GM23248 (cell line): ENCODE measurements at regions not wholly inside any gene's neighbourhood (a gene's known extent, or its start where the extent isn't known, plus 50 kb on each side); places are given as distances from the start of the nearest gene placed in this dataset.

Source experiments
- DNase-seq: peaks from one replicate; pipeline ENCODE4 v3.0.0-alpha.2; 2015
- H2AFZ ChIP-seq: fragments of 200-600 bp; sonication (generic); 2 replicates; pipeline ENCODE4 v1.6.1; 2016; ENCODE audit warnings: antibody characterized with exemption
- H3F3A ChIP-seq: fragments of 200-600 bp; sonication (generic); 2 replicates; pipeline ENCODE4 v1.6.1; 2016; ENCODE audit warnings: mild to moderate bottlenecking, antibody characterized with exemption, mixed run types; ENCODE audit not compliant: insufficient read depth
- H3K27ac ChIP-seq: fragments of 200-600 bp; sonication (generic); 2 replicates; pipeline ENCODE4 v1.5.1; 2016; ENCODE audit warnings: mild to moderate bottlenecking
- H3K27me3 ChIP-seq: fragments of 200-600 bp; sonication (generic); replicated peaks from 2 replicates; pipeline ENCODE4 v1.6.1; 2016; ENCODE audit warnings: mild to moderate bottlenecking; ENCODE audit not compliant: insufficient read depth
- H3K36me3 ChIP-seq: fragments of 200-600 bp; sonication (generic); 2 replicates; pipeline ENCODE4 v1.6.1; 2016; ENCODE audit warnings: low read depth, mild to moderate bottlenecking
- H3K4me1 ChIP-seq: fragments of 200-600 bp; sonication (generic); 2 replicates; pipeline ENCODE4 v1.6.1; 2016; ENCODE audit warnings: mild to moderate bottlenecking; ENCODE audit not compliant: insufficient read depth
- H3K4me2 ChIP-seq: fragments of 200-600 bp; sonication (generic); one replicate; pipeline ENCODE4 v1.6.1; 2016; ENCODE audit warnings: mild to moderate bottlenecking; ENCODE audit not compliant: unreplicated experiment
- H3K4me3 ChIP-seq: fragments of 200-600 bp; sonication (generic); 2 replicates; pipeline ENCODE4 v1.5.1; 2016; ENCODE audit warnings: mild to moderate bottlenecking
- H3K79me2 ChIP-seq: fragments of 200-600 bp; sonication (generic); 2 replicates; pipeline ENCODE4 v1.6.1; 2016; ENCODE audit warnings: mild to moderate bottlenecking; ENCODE audit not compliant: insufficient read depth
- H3K9ac ChIP-seq: fragments of 200-600 bp; sonication (generic); 2 replicates; pipeline ENCODE4 v1.6.1; 2016; ENCODE audit warnings: mild to moderate bottlenecking
- H3K9me2 ChIP-seq: fragments of 200-600 bp; sonication (generic); 2 replicates; pipeline ENCODE4 v1.6.1; 2016; ENCODE audit warnings: mixed run types, mild to moderate bottlenecking, moderate library complexity; ENCODE audit not compliant: insufficient read depth
- H3K9me3 ChIP-seq: fragments of 200-600 bp; sonication (generic); one replicate; pipeline ENCODE4 v1.6.1; 2017; ENCODE audit warnings: low read depth
- H4K20me1 ChIP-seq: fragments of 200-600 bp; sonication (generic); 2 replicates; pipeline ENCODE4 v1.6.0; 2016; ENCODE audit not compliant: insufficient read depth
- EZH2 ChIP-seq: fragments of 200-600 bp; sonication (generic); IDR thresholded peaks from 2 replicates; pipeline ENCODE4 v1.6.1; 2018; ENCODE audit warnings: antibody characterized with exemption, mild to moderate bottlenecking; ENCODE audit not compliant: insufficient read depth, poor library complexity, severe bottlenecking
- EZH2phosphoT487 ChIP-seq: fragments of 200-600 bp; sonication (generic); IDR thresholded peaks from 2 replicates; pipeline ENCODE4 v1.6.1; 2018; ENCODE audit warnings: antibody characterized with exemption, moderate library complexity, mild to moderate bottlenecking, low read depth; ENCODE audit not compliant: insufficient read depth
- WGBS, 2 experiments: methylation state at CpG; one replicate each; pipeline ENCODE4 v1.1.6; 2015 to 2017; ENCODE audit warnings: low lambda C conversion rate in 2 of 2, low coverage in 1 of 2; ENCODE audit errors: missing lambda C conversion rate in 2 of 2; 5-methylcytosine and 5-hydroxymethylcytosine counted together
- in situ Hi-C: fragments of 300-500 bp; cut with MboI; formaldehyde crosslinking; loops from 2 replicates; pipeline ENCODE4 v1.15.0; 2020

- H2AFZ ChIP-seq = no peak overlapping the region
- H4K20me1 ChIP-seq = no peaks in the 10 kb centered on the region
- H3K36me3 ChIP-seq = no peaks in the 10 kb centered on the region
- 39 to 41% methylated on average over 2 of the region's 2 CpGs for WGBS, 2 experiments
- in situ Hi-C loops = no loop called here
- H3K27ac ChIP-seq = no peak overlapping the region
- H3K4me2 ChIP-seq = no peak overlapping the region
- H3K4me1 ChIP-seq = no peaks in the 10 kb centered on the region
- TF ChIP-seq EZH2phosphoT487 = no peak
- no peak for TF ChIP-seq EZH2
- H3K9me3 ChIP-seq = no peaks in the 10 kb centered on the region
- H3K4me3 ChIP-seq = no peak overlapping the region
- H3F3A ChIP-seq = no peaks in the 10 kb centered on the region
- no peaks in the 10 kb centered on the region for H3K79me2 ChIP-seq
- H3K9me2 ChIP-seq = no peaks in the 10 kb centered on the region
- DNase-seq = no peak
- H3K9ac ChIP-seq = no peak overlapping the region
- no peaks in the 10 kb centered on the region for H3K27me3 ChIP-seq
Measured at GRCh38 chr7:86313842-86314241, 329.9 kb upstream of the GRM3 start.

GRCh38 chr7:86301301-86301700, 342.4 kb upstream of the GRM3 start:
- 2 to 11% methylated on average over 3 of the region's 3 CpGs for WGBS, 2 experiments
- H3K4me3 ChIP-seq = no peak overlapping the region
- in situ Hi-C loops = no loop called here
- no peak overlapping the region for H3K4me2 ChIP-seq
- no peaks in the 10 kb centered on the region for H3K36me3 ChIP-seq
- no peaks in the 10 kb centered on the region for H3K9me3 ChIP-seq
- TF ChIP-seq EZH2phosphoT487 (no peak), EZH2 (no peak)
- H3K4me1 ChIP-seq = no peaks in the 10 kb centered on the region
- no peak for DNase-seq
- H4K20me1 ChIP-seq = no peaks in the 10 kb centered on the region
- no peaks in the 10 kb centered on the region for H3K9me2 ChIP-seq
- no peak overlapping the region for H3K27ac ChIP-seq
- H3K27me3 ChIP-seq = no peaks in the 10 kb centered on the region
- H2AFZ ChIP-seq = no peak overlapping the region
- H3F3A ChIP-seq = no peaks in the 10 kb centered on the region
- no peak overlapping the region for H3K9ac ChIP-seq
- no peaks in the 10 kb centered on the region for H3K79me2 ChIP-seq

GRCh38 chr7:86295526-86295925, 348.2 kb upstream of the GRM3 start:
- no peaks in the 10 kb centered on the region for H3K36me3 ChIP-seq
- H3K79me2 ChIP-seq = no peaks in the 10 kb centered on the region
- no peaks in the 10 kb centered on the region for H4K20me1 ChIP-seq
- H3K9me3 ChIP-seq = no peaks in the 10 kb centered on the region
- 23 to 26% methylated on average over 2 of the region's 2 CpGs for WGBS, 2 experiments
- no peaks in the 10 kb centered on the region for H3K27me3 ChIP-seq
- H2AFZ ChIP-seq = no peak overlapping the region
- H3K9me2 ChIP-seq = no peaks in the 10 kb centered on the region
- H3F3A ChIP-seq = no peaks in the 10 kb centered on the region
- H3K9ac ChIP-seq = no peak overlapping the region
- no peak overlapping the region for H3K4me2 ChIP-seq
- TF ChIP-seq EZH2phosphoT487 (no peak), EZH2 (no peak)
- no peak overlapping the region for H3K4me3 ChIP-seq
- H3K27ac ChIP-seq = no peak overlapping the region
- in situ Hi-C loops = no loop called here
- H3K4me1 ChIP-seq = no peaks in the 10 kb centered on the region
- DNase-seq = no peak

GRCh38 chr7:86282014-86282682, 361.6 kb upstream of the GRM3 start:
- no peaks in the 10 kb centered on the region for H4K20me1 ChIP-seq
- no peak overlapping the region for H3K4me2 ChIP-seq
- WGBS, 2 experiments = 68 to 69% methylated on average over 19 to 32 of the region's 38 CpGs
- no peaks in the 10 kb centered on the region for H3K9me2 ChIP-seq
- H3K27ac ChIP-seq = no peak overlapping the region
- no peaks in the 10 kb centered on the region for H3K27me3 ChIP-seq
- H3K4me1 ChIP-seq = no peaks in the 10 kb centered on the region
- DNase-seq = no peak
- H3K9ac ChIP-seq = no peak overlapping the region
- in situ Hi-C loops = no loop called here
- H3F3A ChIP-seq = no peaks in the 10 kb centered on the region
- no peaks in the 10 kb centered on the region for H3K36me3 ChIP-seq
- no peaks in the 10 kb centered on the region for H3K9me3 ChIP-seq
- TF ChIP-seq EZH2 = no peak
- no peak for TF ChIP-seq EZH2phosphoT487
- no peak overlapping the region for H3K4me3 ChIP-seq
- no peaks in the 10 kb centered on the region for H3K79me2 ChIP-seq
- H2AFZ ChIP-seq = no peak overlapping the region

- H3K27me3 ChIP-seq = no peaks in the 10 kb centered on the region
- no peak overlapping the region for H3K4me2 ChIP-seq
- no peak overlapping the region for H3K4me3 ChIP-seq
- H3K36me3 ChIP-seq = no peaks in the 10 kb centered on the region
- no peak overlapping the region for H3K9ac ChIP-seq
- no peaks in the 10 kb centered on the region for H3K9me3 ChIP-seq
- no peaks in the 10 kb centered on the region for H3K4me1 ChIP-seq
- no peaks in the 10 kb centered on the region for H4K20me1 ChIP-seq
- in situ Hi-C loops = no loop called here
- H3K9me2 ChIP-seq = no peaks in the 10 kb centered on the region
- TF ChIP-seq EZH2phosphoT487 (no peak), EZH2 (no peak)
- DNase-seq = no peak
- H3K79me2 ChIP-seq = no peaks in the 10 kb centered on the region
- no peak overlapping the region for H3K27ac ChIP-seq
- H3F3A ChIP-seq = no peaks in the 10 kb centered on the region
- no peak overlapping the region for H2AFZ ChIP-seq
Measured at GRCh38 chr7:86280150-86280549, 363.6 kb upstream of the GRM3 start.
